SK-N-SH treated with all-trans-retinoic acid at 6 μM for 48 hours (cell line): ENCODE measurements at regions not wholly inside any gene's neighbourhood (a gene's known extent, or its start where the extent isn't known, plus 50 kb on each side); places are given as distances from the start of the nearest gene placed in this dataset.

Experiments used
- ATAC-seq: fragments of 200-7000 bp; cut with Tn5 transposase; 3 replicates; pipeline ENCODE4 v1.9.1; 2020; ENCODE audit warnings: mild to moderate bottlenecking, moderate library complexity
- ARNTL ChIP-seq: fragments of 450-650 bp; formaldehyde crosslinking; IDR thresholded peaks from 2 replicates; pipeline ENCODE4 v1.5.0; 2020; ENCODE audit warnings: low read depth, mild to moderate bottlenecking, moderate library complexity, borderline replicate concordance
- CSDC2 ChIP-seq: fragments of 250-450 bp; sonication (Bioruptor Pico); IDR thresholded peaks from 2 replicates; pipeline ENCODE4 v1.5.0; 2020; ENCODE audit warnings: mild to moderate bottlenecking, moderate library complexity
- ESRRG ChIP-seq: fragments of 250-450 bp; sonication (Bioruptor Pico); IDR thresholded peaks from 2 replicates; pipeline ENCODE4 v1.6.1; 2021; ENCODE audit warnings: mild to moderate bottlenecking
- GLIS3 ChIP-seq: fragments of 250-450 bp; sonication (Bioruptor Pico); IDR thresholded peaks from 2 replicates; pipeline ENCODE4 v1.5.0; 2020; ENCODE audit warnings: mild to moderate bottlenecking, moderate library complexity
- ISL1 ChIP-seq: fragments of 250-450 bp; sonication (Bioruptor Pico); IDR thresholded peaks from 2 replicates; pipeline ENCODE4 v2.1.2; 2022; ENCODE audit warnings: mild to moderate bottlenecking, moderate library complexity
- OSR1 ChIP-seq: fragments of 250-450 bp; sonication (Bioruptor Pico); IDR thresholded peaks from 2 replicates; pipeline ENCODE4 v1.8.0; 2022; ENCODE audit warnings: moderate library complexity, mild to moderate bottlenecking, inconsistent platforms
- PPARA ChIP-seq: fragments of 250-450 bp; sonication (Bioruptor Pico); IDR thresholded peaks from 2 replicates; pipeline ENCODE4 v1.5.0; 2020; ENCODE audit warnings: mild to moderate bottlenecking, borderline replicate concordance
- SNAI2 ChIP-seq: fragments of 250-450 bp; sonication (Bioruptor Pico); IDR thresholded peaks from 2 replicates; pipeline ENCODE4 v1.5.0; 2020; ENCODE audit warnings: mild to moderate bottlenecking, moderate library complexity
- TCF4 ChIP-seq: fragments of 250-450 bp; sonication (Bioruptor Pico); IDR thresholded peaks from 2 replicates; pipeline ENCODE4 v1.8.0; 2021; ENCODE audit warnings: mild to moderate bottlenecking, moderate library complexity, borderline replicate concordance
- TOX ChIP-seq: fragments of 250-450 bp; sonication (Bioruptor Pico); IDR thresholded peaks from 2 replicates; pipeline ENCODE4 v1.8.0; 2021; ENCODE audit warnings: mild to moderate bottlenecking, moderate library complexity, borderline replicate concordance
- ZFP3 ChIP-seq: fragments of 250-450 bp; sonication (Bioruptor Pico); IDR thresholded peaks from 2 replicates; pipeline ENCODE4 v1.5.0; 2020; ENCODE audit warnings: mild to moderate bottlenecking, moderate library complexity
- ZNF565 ChIP-seq: fragments of 450-650 bp; formaldehyde crosslinking; conservative IDR thresholded peaks from 2 replicates; pipeline ENCODE4 v1.5.0; 2020; ENCODE audit warnings: low read depth, mild to moderate bottlenecking, moderate library complexity
- ZNF70 ChIP-seq: fragments of 450-650 bp; formaldehyde crosslinking; IDR thresholded peaks from 2 replicates; pipeline ENCODE4 v1.5.0; 2020; ENCODE audit warnings: mild to moderate bottlenecking, moderate library complexity
- ZNF8 ChIP-seq: fragments of 450-650 bp; formaldehyde crosslinking; IDR thresholded peaks from 2 replicates; pipeline ENCODE4 v1.5.0; 2020; ENCODE audit warnings: mild to moderate bottlenecking, moderate library complexity
- TF ChIP-seq, protein P1 (sequence below): fragments of 250-450 bp; sonication (Bioruptor Pico); IDR thresholded peaks from 2 replicates; pipeline ENCODE4 v1.5.1; 2021; ENCODE audit warnings: mild to moderate bottlenecking, moderate library complexity
- TF ChIP-seq, protein P2 (sequence below): fragments of 250-450 bp; sonication (Bioruptor Pico); IDR thresholded peaks from 2 replicates; pipeline ENCODE4 v1.5.1; 2020; ENCODE audit warnings: low read depth, mild to moderate bottlenecking, moderate library complexity
- TF ChIP-seq, protein P3 (sequence below): fragments of 250-450 bp; sonication (Bioruptor Pico); IDR thresholded peaks from 2 replicates; pipeline ENCODE4 v1.8.0; 2021; ENCODE audit warnings: low read depth, mild to moderate bottlenecking, moderate library complexity, borderline replicate concordance
- TF ChIP-seq, protein P4 (sequence below): fragments of 250-450 bp; sonication (Bioruptor Pico); IDR thresholded peaks from 2 replicates; pipeline ENCODE4 v1.5.0; 2020; ENCODE audit warnings: mild to moderate bottlenecking, moderate library complexity

DNA sequence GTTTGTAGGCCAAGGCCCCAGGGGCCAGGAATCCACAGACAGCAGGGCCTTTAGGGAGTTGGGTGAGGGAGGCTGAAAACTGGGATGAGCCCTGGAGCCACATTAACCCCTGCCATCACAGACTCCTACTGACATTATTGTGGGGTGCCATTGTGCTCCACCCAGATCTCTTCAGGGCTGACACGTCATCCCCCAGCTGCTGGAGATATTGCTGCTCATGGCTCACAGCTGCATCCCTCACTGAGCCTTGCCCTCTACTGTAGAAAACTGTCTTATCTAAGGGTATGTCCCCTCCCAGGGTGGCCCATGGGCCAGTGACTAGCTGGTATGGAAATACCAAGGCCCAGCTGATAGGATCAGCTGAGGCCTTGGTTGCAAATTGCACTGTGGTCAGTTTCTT lies 87.3 kb upstream of the PRR23C start (continued):
- TF ChIP-seq, protein P1, sequence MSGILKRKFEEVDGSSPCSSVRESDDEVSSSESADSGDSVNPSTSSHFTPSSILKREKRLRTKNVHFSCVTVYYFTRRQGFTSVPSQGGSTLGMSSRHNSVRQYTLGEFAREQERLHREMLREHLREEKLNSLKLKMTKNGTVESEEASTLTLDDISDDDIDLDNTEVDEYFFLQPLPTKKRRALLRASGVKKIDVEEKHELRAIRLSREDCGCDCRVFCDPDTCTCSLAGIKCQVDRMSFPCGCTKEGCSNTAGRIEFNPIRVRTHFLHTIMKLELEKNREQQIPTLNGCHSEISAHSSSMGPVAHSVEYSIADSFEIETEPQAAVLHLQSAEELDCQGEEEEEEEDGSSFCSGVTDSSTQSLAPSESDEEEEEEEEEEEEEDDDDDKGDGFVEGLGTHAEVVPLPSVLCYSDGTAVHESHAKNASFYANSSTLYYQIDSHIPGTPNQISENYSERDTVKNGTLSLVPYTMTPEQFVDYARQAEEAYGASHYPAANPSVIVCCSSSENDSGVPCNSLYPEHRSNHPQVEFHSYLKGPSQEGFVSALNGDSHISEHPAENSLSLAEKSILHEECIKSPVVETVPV (CRISPR knock-in tag): no peak
- no peak for TF ChIP-seq ARNTL (CRISPR knock-in tag)
- TF ChIP-seq, protein P2, sequence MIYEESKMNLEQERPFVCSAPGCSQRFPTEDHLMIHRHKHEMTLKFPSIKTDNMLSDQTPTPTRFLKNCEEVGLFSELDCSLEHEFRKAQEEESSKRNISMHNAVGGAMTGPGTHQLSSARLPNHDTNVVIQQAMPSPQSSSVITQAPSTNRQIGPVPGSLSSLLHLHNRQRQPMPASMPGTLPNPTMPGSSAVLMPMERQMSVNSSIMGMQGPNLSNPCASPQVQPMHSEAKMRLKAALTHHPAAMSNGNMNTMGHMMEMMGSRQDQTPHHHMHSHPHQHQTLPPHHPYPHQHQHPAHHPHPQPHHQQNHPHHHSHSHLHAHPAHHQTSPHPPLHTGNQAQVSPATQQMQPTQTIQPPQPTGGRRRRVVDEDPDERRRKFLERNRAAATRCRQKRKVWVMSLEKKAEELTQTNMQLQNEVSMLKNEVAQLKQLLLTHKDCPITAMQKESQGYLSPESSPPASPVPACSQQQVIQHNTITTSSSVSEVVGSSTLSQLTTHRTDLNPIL: no peak
- no peak for TF ChIP-seq ZFP3
- TF ChIP-seq SNAI2 (CRISPR knock-in tag): no peak
- TF ChIP-seq, protein P3, sequence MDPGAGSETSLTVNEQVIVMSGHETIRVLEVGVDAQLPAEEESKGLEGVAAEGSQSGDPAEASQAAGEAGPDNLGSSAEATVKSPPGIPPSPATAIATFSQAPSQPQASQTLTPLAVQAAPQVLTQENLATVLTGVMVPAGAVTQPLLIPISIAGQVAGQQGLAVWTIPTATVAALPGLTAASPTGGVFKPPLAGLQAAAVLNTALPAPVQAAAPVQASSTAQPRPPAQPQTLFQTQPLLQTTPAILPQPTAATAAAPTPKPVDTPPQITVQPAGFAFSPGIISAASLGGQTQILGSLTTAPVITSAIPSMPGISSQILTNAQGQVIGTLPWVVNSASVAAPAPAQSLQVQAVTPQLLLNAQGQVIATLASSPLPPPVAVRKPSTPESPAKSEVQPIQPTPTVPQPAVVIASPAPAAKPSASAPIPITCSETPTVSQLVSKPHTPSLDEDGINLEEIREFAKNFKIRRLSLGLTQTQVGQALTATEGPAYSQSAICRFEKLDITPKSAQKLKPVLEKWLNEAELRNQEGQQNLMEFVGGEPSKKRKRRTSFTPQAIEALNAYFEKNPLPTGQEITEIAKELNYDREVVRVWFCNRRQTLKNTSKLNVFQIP (CRISPR knock-in tag): no peak
- TF ChIP-seq OSR1: no peak
- TF ChIP-seq ZNF565 (CRISPR knock-in tag): no peak

DNA sequence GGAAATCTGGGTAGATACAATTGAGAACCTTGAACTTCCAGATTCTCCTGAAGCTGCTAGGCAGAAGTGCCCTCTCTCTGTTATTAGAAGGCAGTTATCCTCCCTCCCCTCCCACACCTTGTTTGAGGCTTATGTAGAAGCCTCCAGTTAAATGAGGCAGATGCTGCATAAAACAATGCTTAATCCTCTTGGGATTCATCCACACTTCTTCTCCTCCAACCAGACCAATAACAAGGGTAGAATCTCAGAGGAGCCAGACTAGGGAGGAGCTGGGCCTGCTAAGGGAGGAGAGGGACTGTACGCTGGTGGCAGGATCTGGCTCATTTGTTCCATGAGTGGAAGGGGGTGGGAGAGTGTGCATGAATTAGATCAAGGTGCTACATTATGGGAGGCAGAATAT lies 88.3 kb upstream of the PRR23C start:
- ATAC-seq: no peak
- TF ChIP-seq ZNF8 (CRISPR knock-in tag) (no peak), CSDC2 (CRISPR knock-in tag) (no peak), ZFP3 (no peak), ZNF70 (CRISPR knock-in tag) (no peak), TCF4 (no peak), TOX (CRISPR knock-in tag) (no peak), ISL1 (CRISPR knock-in tag) (no peak), ESRRG (CRISPR knock-in tag) (no peak)
- TF ChIP-seq, protein P3 (CRISPR knock-in tag): no peak
- TF ChIP-seq, protein P4, sequence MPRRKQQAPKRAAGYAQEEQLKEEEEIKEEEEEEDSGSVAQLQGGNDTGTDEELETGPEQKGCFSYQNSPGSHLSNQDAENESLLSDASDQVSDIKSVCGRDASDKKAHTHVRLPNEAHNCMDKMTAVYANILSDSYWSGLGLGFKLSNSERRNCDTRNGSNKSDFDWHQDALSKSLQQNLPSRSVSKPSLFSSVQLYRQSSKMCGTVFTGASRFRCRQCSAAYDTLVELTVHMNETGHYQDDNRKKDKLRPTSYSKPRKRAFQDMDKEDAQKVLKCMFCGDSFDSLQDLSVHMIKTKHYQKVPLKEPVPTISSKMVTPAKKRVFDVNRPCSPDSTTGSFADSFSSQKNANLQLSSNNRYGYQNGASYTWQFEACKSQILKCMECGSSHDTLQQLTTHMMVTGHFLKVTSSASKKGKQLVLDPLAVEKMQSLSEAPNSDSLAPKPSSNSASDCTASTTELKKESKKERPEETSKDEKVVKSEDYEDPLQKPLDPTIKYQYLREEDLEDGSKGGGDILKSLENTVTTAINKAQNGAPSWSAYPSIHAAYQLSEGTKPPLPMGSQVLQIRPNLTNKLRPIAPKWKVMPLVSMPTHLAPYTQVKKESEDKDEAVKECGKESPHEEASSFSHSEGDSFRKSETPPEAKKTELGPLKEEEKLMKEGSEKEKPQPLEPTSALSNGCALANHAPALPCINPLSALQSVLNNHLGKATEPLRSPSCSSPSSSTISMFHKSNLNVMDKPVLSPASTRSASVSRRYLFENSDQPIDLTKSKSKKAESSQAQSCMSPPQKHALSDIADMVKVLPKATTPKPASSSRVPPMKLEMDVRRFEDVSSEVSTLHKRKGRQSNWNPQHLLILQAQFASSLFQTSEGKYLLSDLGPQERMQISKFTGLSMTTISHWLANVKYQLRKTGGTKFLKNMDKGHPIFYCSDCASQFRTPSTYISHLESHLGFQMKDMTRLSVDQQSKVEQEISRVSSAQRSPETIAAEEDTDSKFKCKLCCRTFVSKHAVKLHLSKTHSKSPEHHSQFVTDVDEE: no peak
- TF ChIP-seq, protein P2: no peak

DNA sequence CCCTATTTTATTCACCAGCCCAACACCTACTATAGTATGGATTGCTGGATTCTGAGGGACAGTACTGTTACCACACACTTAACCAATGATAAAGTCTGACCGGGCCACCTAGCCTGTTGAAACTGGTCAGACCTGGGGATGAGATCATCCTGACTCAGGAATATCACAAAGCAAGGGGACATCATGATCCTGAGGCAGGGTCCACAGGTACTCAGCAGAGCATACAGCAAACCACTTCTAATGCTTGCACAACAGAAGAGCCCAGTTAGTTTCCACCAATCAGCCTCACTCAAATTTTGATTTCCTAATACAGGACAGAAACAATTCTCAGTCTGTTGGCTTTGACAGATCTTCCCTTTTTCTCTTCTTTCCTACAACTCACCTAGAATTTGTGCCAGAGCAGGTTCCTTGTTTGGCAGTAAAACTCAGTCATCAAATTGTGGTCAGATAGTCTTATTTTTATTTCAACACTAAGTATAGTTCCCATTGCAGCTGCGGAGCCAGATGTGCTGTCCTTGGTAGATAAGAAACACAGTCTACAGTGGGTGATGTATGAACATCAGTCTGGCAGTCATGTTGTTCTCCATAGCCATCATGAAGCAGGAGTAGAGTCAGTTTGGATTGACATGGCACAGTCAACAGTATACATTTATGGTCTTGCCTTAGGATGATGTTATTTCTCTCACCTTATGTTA lies 90.1 kb upstream of the PRR23C start:
- TF ChIP-seq ARNTL (CRISPR knock-in tag) (no peak), ESRRG (CRISPR knock-in tag) (no peak), PPARA (no peak), ISL1 (CRISPR knock-in tag) (no peak), GLIS3 (no peak), TCF4 (no peak), ZNF70 (CRISPR knock-in tag) (no peak)
- ATAC-seq: no peak
